ENCODE measurements at regions not wholly inside any gene's neighbourhood (a gene's known extent, or its start where the extent isn't known, plus 50 kb on each side); places are given as distances from the start of the nearest gene placed in this dataset.

DNA sequence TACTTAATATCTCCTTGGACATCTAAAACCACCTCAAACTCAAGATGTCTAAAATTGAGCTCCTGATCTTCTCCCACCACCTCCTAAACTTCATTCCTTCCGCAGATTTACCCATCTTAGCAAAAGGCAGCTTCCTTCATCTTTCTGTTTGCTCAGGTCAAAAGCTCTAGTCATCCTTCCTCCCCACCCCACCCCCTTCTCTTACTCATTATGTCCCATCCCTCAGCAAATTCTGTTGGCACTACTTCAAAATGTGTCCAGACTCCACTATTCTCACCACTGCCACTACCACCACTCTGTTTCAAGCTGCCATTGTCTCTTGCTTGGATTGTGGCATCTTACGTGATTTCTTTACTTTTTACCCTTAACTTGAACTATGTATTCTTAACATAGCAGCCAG, 59.2 kb upstream of the ZDHHC17 start:
- no peak overlapping the region for H3K27ac ChIP-seq
- H3K36me3 ChIP-seq: no peaks in the 10 kb centered on the region
- ATAC-seq (no peak), DNase-seq (no peak)
- H3K9me3 ChIP-seq: no peaks in the 10 kb centered on the region
- H3K4me1 ChIP-seq: no peaks in the 10 kb centered on the region
- TF ChIP-seq, protein P1, sequence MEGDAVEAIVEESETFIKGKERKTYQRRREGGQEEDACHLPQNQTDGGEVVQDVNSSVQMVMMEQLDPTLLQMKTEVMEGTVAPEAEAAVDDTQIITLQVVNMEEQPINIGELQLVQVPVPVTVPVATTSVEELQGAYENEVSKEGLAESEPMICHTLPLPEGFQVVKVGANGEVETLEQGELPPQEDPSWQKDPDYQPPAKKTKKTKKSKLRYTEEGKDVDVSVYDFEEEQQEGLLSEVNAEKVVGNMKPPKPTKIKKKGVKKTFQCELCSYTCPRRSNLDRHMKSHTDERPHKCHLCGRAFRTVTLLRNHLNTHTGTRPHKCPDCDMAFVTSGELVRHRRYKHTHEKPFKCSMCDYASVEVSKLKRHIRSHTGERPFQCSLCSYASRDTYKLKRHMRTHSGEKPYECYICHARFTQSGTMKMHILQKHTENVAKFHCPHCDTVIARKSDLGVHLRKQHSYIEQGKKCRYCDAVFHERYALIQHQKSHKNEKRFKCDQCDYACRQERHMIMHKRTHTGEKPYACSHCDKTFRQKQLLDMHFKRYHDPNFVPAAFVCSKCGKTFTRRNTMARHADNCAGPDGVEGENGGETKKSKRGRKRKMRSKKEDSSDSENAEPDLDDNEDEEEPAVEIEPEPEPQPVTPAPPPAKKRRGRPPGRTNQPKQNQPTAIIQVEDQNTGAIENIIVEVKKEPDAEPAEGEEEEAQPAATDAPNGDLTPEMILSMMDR (IDR thresholded peaks at IDR 0.05): no peak
- no peak overlapping the region for H3K4me3 ChIP-seq
- intact Hi-C loops (cut with DNase I): no loop called here
- no peaks in the 10 kb centered on the region for H3K27me3 ChIP-seq (ENCODE audit: low read depth)

DNA sequence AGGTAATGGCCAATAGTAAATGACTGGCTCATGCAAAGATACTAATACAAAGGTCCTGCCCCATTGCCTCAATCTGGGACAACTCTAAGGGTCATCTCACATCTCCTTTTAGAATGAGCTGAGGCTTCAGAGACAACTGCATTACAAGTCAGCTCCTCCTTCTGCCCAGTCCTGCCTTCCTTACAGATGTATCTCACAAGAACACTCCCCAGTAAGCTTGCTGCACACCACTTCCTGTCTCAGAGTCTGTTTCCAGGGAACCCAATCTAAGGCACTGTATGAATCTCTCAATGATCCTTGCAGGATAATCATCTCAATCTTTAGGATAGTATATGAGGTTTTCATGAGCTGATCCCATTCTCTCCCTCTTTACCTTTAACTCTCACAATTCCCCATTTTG, 57.8 kb upstream of the ZDHHC17 start:
- intact Hi-C loops (cut with DNase I): no loop called here
- Histone ChIP-seq H3K9me3 (no peaks in the 10 kb centered on the region), H3K27me3 (ENCODE audit: low read depth) (no peaks in the 10 kb centered on the region), H3K36me3 (no peaks in the 10 kb centered on the region), H3K27ac (no peak overlapping the region), H3K4me3 (no peak overlapping the region), H3K4me1 (no peaks in the 10 kb centered on the region)
- TF ChIP-seq, protein P1 (IDR thresholded peaks at IDR 0.05): no peak
- ATAC-seq: no peak
- DNase-seq: no peak

DNA sequence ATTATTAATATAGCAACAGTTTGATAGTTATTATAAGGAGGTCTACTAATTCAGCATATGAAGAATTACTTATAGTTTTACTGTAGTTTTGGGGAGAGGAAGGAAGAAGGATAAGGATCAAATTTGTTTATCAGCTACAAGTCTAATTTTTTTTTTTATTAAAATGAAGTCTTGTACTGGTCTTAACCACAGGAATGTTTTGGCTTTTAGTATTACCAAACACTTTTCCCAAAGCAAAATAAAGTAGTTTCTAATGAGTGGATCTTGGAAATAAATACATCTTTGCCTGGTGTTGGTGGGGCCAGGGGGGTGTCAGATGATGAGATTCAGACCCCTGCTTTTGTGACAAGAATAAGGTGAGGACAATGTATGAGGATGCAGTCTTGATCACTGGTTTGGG, 57.2 kb upstream of the ZDHHC17 start:
- Histone ChIP-seq H3K4me3 (no peak overlapping the region), H3K27me3 (ENCODE audit: low read depth) (no peaks in the 10 kb centered on the region), H3K27ac (no peak overlapping the region), H3K4me1 (no peaks in the 10 kb centered on the region), H3K9me3 (no peaks in the 10 kb centered on the region), H3K36me3 (no peaks in the 10 kb centered on the region)
- intact Hi-C loops (cut with DNase I): no loop called here
- ATAC-seq (no peak), DNase-seq (no peak)
- TF ChIP-seq, protein P1 (IDR thresholded peaks at IDR 0.05): no peak

DNA sequence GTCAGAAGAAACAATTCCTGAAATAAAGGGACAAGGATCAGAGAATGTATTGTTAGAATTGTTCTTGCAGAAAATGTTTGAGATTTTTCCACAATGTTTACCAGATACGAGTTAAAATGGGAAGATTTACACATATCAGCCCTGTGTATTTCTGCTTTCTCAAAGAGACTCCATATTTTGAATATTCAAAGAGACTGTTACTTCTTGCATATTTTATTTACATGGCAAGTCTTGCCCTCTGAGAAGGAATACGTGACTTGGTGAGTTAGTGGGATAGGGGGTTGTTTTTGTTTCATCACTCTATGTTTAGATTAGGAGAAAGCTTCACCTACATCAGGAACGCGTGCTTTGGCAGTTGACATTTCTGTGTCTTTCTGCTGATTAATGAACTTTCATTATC, 56.1 kb upstream of the ZDHHC17 start:
- no peaks in the 10 kb centered on the region for H3K36me3 ChIP-seq
- TF ChIP-seq, protein P1 (IDR thresholded peaks at IDR 0.05): no peak
- no peak for DNase-seq
- no peak overlapping the region for H3K4me3 ChIP-seq
- ATAC-seq: no peak
- H3K4me1 ChIP-seq: no peaks in the 10 kb centered on the region
- no peak overlapping the region for H3K27ac ChIP-seq
- intact Hi-C loops (cut with DNase I): no loop called here
- no peaks in the 10 kb centered on the region for H3K9me3 ChIP-seq
- H3K27me3 ChIP-seq (ENCODE audit: low read depth): no peaks in the 10 kb centered on the region

DNA sequence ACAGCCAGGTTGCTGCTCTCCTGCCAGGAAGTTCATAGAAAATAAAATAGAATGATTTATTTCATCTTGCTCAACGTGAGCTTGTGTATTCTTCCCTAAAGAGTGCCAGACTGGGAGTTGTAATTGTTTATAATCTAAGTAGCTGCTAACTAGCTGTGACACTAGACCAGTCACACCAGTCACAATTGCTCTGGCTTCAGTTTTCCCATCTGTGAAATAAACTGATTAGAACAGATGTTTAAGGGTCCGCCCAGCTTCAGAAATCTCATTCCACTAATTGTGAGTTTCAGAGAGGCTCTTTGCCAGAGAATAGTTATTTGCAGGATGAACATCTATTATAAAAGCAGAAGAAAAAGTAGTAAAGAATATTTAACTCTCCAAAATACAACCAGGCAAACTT, 55.6 kb upstream of the ZDHHC17 start:
- no peak overlapping the region for H3K4me3 ChIP-seq
- DNase-seq (no peak), ATAC-seq (no peak)
- intact Hi-C loops (cut with DNase I): no loop called here
- no peaks in the 10 kb centered on the region for H3K4me1 ChIP-seq
- H3K27me3 ChIP-seq (ENCODE audit: low read depth): no peaks in the 10 kb centered on the region
- no peak overlapping the region for H3K27ac ChIP-seq
- H3K36me3 ChIP-seq: no peaks in the 10 kb centered on the region
- TF ChIP-seq, protein P1 (IDR thresholded peaks at IDR 0.05): no peak
- no peaks in the 10 kb centered on the region for H3K9me3 ChIP-seq

DNA sequence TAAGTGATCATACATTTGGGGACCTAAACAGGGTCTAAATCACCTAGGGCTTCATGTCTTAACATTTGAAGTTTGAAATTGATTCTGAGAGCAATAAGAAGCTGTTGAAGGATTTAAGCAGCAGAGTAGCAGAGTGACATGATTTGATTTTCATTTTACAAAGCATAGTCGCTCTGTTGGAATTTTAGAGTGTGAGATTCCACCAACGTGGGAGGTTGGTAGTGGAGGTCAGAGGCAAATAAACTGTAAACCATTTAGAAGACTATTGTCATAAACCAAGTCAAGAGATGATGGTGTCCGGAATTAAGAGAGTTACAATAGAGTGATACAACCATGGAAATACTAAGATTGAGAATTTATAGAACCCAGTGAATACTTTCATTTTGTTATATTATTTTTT, 52.7 kb upstream of the ZDHHC17 start:
- intact Hi-C loops (cut with DNase I): no loop called here
- no peaks in the 10 kb centered on the region for H3K36me3 ChIP-seq
- DNase-seq (no peak), ATAC-seq (no peak)
- no peaks in the 10 kb centered on the region for H3K27me3 ChIP-seq (ENCODE audit: low read depth)
- no peak overlapping the region for H3K4me3 ChIP-seq
- H3K27ac ChIP-seq: no peak overlapping the region
- H3K4me1 ChIP-seq: no peaks in the 10 kb centered on the region
- no peaks in the 10 kb centered on the region for H3K9me3 ChIP-seq
- TF ChIP-seq, protein P1 (IDR thresholded peaks at IDR 0.05): no peak
